ENCODE measurements at regions not wholly inside any gene's neighbourhood (a gene's known extent, or its start where the extent isn't known, plus 50 kb on each side); places are given as distances from the start of the nearest gene placed in this dataset.
"Not testable (repeated sequence)": the region's sequence is repeated elsewhere in the genome, so short reads cannot be mapped to it uniquely, and the experiment has no call there.

GRCh38 chr7:17097668-17098297 lies 200.7 kb upstream of the AHR start:
- H3K9me3 Mint-ChIP-seq: no peaks in the 10 kb centered on the region
- H3K4me3 Mint-ChIP-seq: no peak overlapping the region
- H3K4me1 Mint-ChIP-seq (ENCODE audit: low read depth): peaks cover 32% of the 10 kb centered on the region
- no peak for DNase-seq
- no peak overlapping the region for H3K27ac Mint-ChIP-seq
- no peak for TF ChIP-seq CTCF (IDR thresholded peaks at IDR 0.05)
- H3K36me3 Mint-ChIP-seq (ENCODE audit: low read depth): no peaks in the 10 kb centered on the region
- H3K27me3 Mint-ChIP-seq (ENCODE audit: insufficient read depth): no peaks in the 10 kb centered on the region; the same call in none of the 2 replicates

- Mint-ChIP-seq H3K27ac (no peak overlapping the region), H3K9me3 (no peaks in the 10 kb centered on the region), H3K4me3 (no peak overlapping the region), H3K4me1 (ENCODE audit: low read depth) (peaks cover 32% of the 10 kb centered on the region), H3K36me3 (ENCODE audit: low read depth) (no peaks in the 10 kb centered on the region), H3K27me3 (ENCODE audit: insufficient read depth) (no peaks in the 10 kb centered on the region; the same call in none of the 2 replicates)
- DNase-seq: no peak
- no peak for TF ChIP-seq CTCF (IDR thresholded peaks at IDR 0.05)
Measured at GRCh38 chr7:17098515-17098914, 199.9 kb upstream of the AHR start.

GRCh38 chr7:17099083-17099973 lies 199.1 kb upstream of the AHR start:
- Mint-ChIP-seq H3K36me3 (ENCODE audit: low read depth) (no peaks in the 10 kb centered on the region), H3K4me3 (no peak overlapping the region), H3K27ac (no peak overlapping the region), H3K4me1 (ENCODE audit: low read depth) (peaks cover 26% of the 10 kb centered on the region), H3K9me3 (no peaks in the 10 kb centered on the region), H3K27me3 (ENCODE audit: insufficient read depth) (no peaks in the 10 kb centered on the region; the same call in none of the 2 replicates)
- TF ChIP-seq CTCF (IDR thresholded peaks at IDR 0.05): no peak
- DNase-seq: no peak

GRCh38 chr7:17099974-17100509 lies 198.4 kb upstream of the AHR start:
- not testable (repeated sequence) for H3K36me3 Mint-ChIP-seq (ENCODE audit: low read depth); H3K9me3 Mint-ChIP-seq; H3K4me3 Mint-ChIP-seq; H3K27me3 Mint-ChIP-seq (ENCODE audit: insufficient read depth); H3K27ac Mint-ChIP-seq; DNase-seq
- H3K4me1 Mint-ChIP-seq (ENCODE audit: low read depth): peaks cover 19% of the 10 kb centered on the region

GRCh38 chr7:17101207-17101696 lies 197.2 kb upstream of the AHR start:
- no peak for DNase-seq
- H3K9me3 Mint-ChIP-seq: no peaks in the 10 kb centered on the region
- no peak for TF ChIP-seq CTCF (IDR thresholded peaks at IDR 0.05)

More at GRCh38 chr7:17101207-17101696, 197.2 kb upstream of the AHR start:
- Mint-ChIP-seq H3K4me1 (ENCODE audit: low read depth) (peaks cover 18% of the 10 kb centered on the region), H3K36me3 (ENCODE audit: low read depth) (no peaks in the 10 kb centered on the region), H3K4me3 (no peak overlapping the region), H3K27me3 (ENCODE audit: insufficient read depth) (no peaks in the 10 kb centered on the region; the same call in 1 of the 2 replicates), H3K27ac (no peak overlapping the region)
